ENCODE measurements at regions not wholly inside any gene's neighbourhood (a gene's known extent, or its start where the extent isn't known, plus 50 kb on each side); places are given as distances from the start of the nearest gene placed in this dataset.

- TF ChIP-seq CTCF (IDR thresholded peaks at IDR 0.05; ENCODE audit: low read depth, low read length, missing control alignments), result no peak
- DNase-seq (ENCODE audit: low read depth), result no peak
- H3K4me3 ChIP-seq (ENCODE audit: low read depth, low read length), result no peak overlapping the region
Observed at GRCh38 chr13:53341144-53341510, 312.5 kb downstream of the OLFM4 start.

DNA sequence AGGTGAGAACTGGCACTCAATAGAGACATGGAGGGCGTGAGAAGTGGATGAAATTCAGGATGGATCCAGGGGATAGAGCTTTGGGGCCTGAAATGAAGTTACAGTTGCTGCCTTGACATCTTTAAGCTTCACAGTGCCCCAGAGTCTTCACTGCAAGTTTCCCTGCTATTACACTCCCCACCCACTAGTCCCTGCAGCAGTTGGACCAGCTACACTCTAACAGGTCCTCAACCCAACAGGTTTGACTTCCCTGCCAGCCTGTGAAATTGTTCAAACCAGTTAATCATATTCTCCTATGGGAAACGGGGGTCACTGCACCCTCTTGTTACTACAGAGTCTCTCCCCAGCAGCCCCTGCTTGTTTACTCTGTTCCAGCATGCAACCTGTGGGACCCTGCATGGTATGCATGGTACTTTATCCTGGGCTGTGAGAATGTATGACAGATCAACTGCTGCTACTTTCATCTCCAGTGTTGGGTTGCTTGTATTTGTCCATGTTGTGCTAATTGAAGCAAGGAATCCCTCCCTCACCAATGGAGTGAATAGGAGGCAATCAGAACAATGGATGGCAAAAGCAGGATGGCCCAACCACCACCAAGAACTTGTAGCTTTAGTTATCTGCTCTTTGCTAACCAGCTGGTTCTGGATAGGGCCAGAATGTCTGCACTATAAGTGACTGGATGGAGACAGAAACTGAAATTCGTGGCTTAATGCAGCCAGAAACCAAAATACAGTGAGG, 314.2 kb downstream of the OLFM4 start:
- DNase-seq (ENCODE audit: low read depth), result no peak
- H3K4me3 ChIP-seq (ENCODE audit: low read depth, low read length), result no peak overlapping the region
- TF ChIP-seq CTCF (IDR thresholded peaks at IDR 0.05; ENCODE audit: low read depth, low read length, missing control alignments), result no peak

DNA sequence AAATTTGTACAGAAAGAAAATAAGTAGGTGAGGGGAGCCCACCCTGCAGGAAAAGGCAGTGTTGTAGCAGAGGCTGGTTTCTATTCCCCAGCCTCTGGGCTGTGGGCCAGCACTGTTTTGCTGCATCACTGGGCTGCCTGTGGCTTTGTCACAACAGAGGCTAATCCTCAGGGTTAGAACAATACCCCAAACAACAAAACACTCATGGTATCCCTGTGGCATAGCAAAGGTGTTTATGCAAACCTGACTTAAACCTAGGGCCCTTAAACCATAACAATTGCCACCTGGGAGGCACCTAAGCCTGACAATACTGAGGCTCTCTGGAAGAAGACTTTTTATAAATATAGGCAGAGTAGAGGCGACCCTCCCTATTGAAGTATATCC, 314.7 kb downstream of the OLFM4 start:
- no peak overlapping the region for H3K4me3 ChIP-seq (ENCODE audit: low read depth, low read length)
- no peak for TF ChIP-seq CTCF (IDR thresholded peaks at IDR 0.05; ENCODE audit: low read depth, low read length, missing control alignments)
- DNase-seq (ENCODE audit: low read depth), result no peak

DNA sequence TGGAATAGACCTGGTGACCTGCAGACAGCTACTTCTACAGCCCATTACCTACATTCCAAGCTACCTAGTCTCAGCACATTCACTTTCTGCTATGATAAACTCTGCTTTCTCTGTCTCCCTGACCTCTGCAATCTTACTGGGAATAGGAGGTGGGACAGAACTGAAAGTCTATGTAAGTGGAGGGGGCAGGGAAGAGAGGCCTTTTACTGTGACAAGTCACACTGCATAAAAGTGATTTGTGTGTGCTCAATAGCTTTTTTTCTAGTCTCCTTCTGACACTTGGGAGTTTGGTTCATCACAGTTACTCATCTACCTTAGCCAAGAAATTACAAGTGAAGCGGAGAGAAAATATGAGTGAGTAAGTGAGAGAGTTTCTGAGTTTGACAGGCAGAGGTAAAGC, 322.4 kb downstream of the OLFM4 start:
- H3K4me3 ChIP-seq (ENCODE audit: low read depth, low read length), result no peak overlapping the region
- TF ChIP-seq CTCF (IDR thresholded peaks at IDR 0.05; ENCODE audit: low read depth, low read length, missing control alignments), result no peak
- DNase-seq (ENCODE audit: low read depth), result no peak

DNA sequence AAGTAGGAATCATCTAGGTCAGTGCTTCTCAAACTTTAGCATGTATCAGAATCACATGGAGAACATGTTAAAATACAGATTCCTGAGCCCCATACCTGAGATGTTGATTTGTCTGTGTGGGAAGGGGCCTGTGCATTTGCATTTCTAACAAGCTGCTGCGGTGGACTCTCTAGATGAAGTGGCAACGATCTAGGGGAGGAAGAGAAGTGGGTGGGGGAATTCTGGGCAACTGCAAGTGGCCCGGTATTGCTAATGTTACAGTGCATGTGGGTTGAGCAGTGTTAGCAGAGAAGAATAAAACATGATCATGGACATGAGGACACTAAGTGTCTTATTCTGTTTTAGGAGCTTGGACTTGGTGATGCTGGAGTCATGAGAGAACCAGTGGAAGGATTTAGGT, 329.0 kb downstream of the OLFM4 start:
- TF ChIP-seq CTCF (IDR thresholded peaks at IDR 0.05; ENCODE audit: low read depth, low read length, missing control alignments), result no peak
- DNase-seq (ENCODE audit: low read depth), result no peak
- H3K4me3 ChIP-seq (ENCODE audit: low read depth, low read length), result no peak overlapping the region

DNA sequence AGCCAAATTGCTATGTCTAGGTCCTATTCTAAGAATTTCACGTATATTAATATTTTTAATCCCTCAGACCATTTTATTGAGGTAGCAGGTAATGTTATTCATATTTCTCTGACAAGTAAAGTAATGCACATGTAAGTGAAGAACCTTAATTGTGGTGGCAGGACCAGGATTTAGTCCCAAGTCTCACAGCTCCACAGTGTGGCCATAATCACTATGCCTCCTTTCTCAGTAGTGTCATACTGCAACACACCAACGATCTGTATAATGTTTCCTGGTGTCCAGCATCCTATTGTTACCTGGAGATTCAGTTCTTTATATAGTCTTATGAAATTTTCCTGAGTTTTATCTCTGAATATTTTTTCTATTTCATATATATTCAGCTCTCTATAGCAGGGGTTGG, 340.3 kb downstream of the OLFM4 start:
- TF ChIP-seq CTCF (IDR thresholded peaks at IDR 0.05; ENCODE audit: low read depth, low read length, missing control alignments), result no peak
- H3K4me3 ChIP-seq (ENCODE audit: low read depth, low read length), result no peak overlapping the region
- DNase-seq (ENCODE audit: low read depth), result no peak

- no peak for DNase-seq (ENCODE audit: low read depth)
- no peak for TF ChIP-seq CTCF (IDR thresholded peaks at IDR 0.05; ENCODE audit: low read depth, low read length, missing control alignments)
- no peak overlapping the region for H3K4me3 ChIP-seq (ENCODE audit: low read depth, low read length)
Observed at GRCh38 chr13:53379485-53379884, 350.9 kb downstream of the OLFM4 start.

Measured in GM12864 (cell line).